ENCODE measurements at regions not wholly inside any gene's neighbourhood (a gene's known extent, or its start where the extent isn't known, plus 50 kb on each side); places are given as distances from the start of the nearest gene placed in this dataset.

GRCh38 chr20:50376888-50377459 lies 133.2 kb upstream of the PTPN1 start:
- DNase-seq (ENCODE audit: low read depth) = no peak

- DNase-seq (ENCODE audit: low read depth) = no peak
Measured at GRCh38 chr20:50378170-50379000, 131.8 kb upstream of the PTPN1 start.

- no peak for DNase-seq (ENCODE audit: low read depth)
Measured at GRCh38 chr20:50379049-50379990, 130.9 kb upstream of the PTPN1 start.

GRCh38 chr20:50379991-50380696 lies 130.0 kb upstream of the PTPN1 start:
- DNase-seq (ENCODE audit: low read depth) = no peak

GRCh38 chr20:50380697-50381040 lies 129.5 kb upstream of the PTPN1 start:
- DNase-seq (ENCODE audit: low read depth) = no peak

- no peak for DNase-seq (ENCODE audit: low read depth)
Measured at GRCh38 chr20:50381075-50381732, 129.0 kb upstream of the PTPN1 start.

- DNase-seq (ENCODE audit: low read depth) = no peak
Measured at GRCh38 chr20:50381771-50382593, 128.2 kb upstream of the PTPN1 start.

GRCh38 chr20:50385733-50386640 lies 124.2 kb upstream of the PTPN1 start:
- peak; percentile 17 for DNase-seq (ENCODE audit: low read depth)

GRCh38 chr20:50386641-50386960 lies 123.6 kb upstream of the PTPN1 start:
- no peak for DNase-seq (ENCODE audit: low read depth)

GRCh38 chr20:50387218-50387995 lies 122.8 kb upstream of the PTPN1 start:
- no peak for DNase-seq (ENCODE audit: low read depth)

GRCh38 chr20:50387996-50388332 lies 122.2 kb upstream of the PTPN1 start:
- DNase-seq (ENCODE audit: low read depth) = no peak

- DNase-seq (ENCODE audit: low read depth) = no peak
Measured at GRCh38 chr20:50388733-50389437, 121.3 kb upstream of the PTPN1 start.

- no peak for DNase-seq (ENCODE audit: low read depth)
Measured at GRCh38 chr20:50389438-50389807, 120.8 kb upstream of the PTPN1 start.

GRCh38 chr20:50389808-50390684 lies 120.1 kb upstream of the PTPN1 start:
- DNase-seq (ENCODE audit: low read depth) = no peak

GRCh38 chr20:50390685-50391443 lies 119.3 kb upstream of the PTPN1 start:
- no peak for DNase-seq (ENCODE audit: low read depth)

- no peak for DNase-seq (ENCODE audit: low read depth)
Measured at GRCh38 chr20:50391444-50392137, 118.6 kb upstream of the PTPN1 start.
